NCI-H774 (cell line): ENCODE measurements at regions not wholly inside any gene's neighbourhood (a gene's known extent, or its start where the extent isn't known, plus 50 kb on each side); places are given as distances from the start of the nearest gene placed in this dataset.
A peak's percentile ranks its signal among the peaks of the same experiment; 100 is the strongest.

Experiments
- DNase-seq: peaks from one replicate; lab custom pipeline; 2025; lab: John Stamatoyannopoulos, UW

GRCh38 chr15:70473581-70474370 lies 289.6 kb downstream of the UACA start:
- no peak for DNase-seq

GRCh38 chr15:70471517-70471916 lies 291.8 kb downstream of the UACA start:
- DNase-seq: no peak

GRCh38 chr15:70470556-70471191 lies 292.7 kb downstream of the UACA start:
- no peak for DNase-seq

GRCh38 chr15:70469651-70470555 lies 293.5 kb downstream of the UACA start:
- DNase-seq: no peak

- DNase-seq: no peak
Measured at GRCh38 chr15:70469182-70469581, 294.2 kb downstream of the UACA start.

- DNase-seq: peak; percentile 66
Measured at GRCh38 chr15:70466895-70467529, 296.3 kb downstream of the UACA start.

GRCh38 chr15:70466305-70466704 lies 297.1 kb downstream of the UACA start:
- DNase-seq: peak; percentile 40

- DNase-seq: no peak
Measured at GRCh38 chr15:70465812-70466211, 297.5 kb downstream of the UACA start.

GRCh38 chr15:70463453-70463834 lies 299.9 kb downstream of the UACA start:
- no peak for DNase-seq

GRCh38 chr15:70461992-70462391 lies 301.4 kb downstream of the UACA start:
- no peak for DNase-seq

- no peak for DNase-seq
Measured at GRCh38 chr15:70461017-70461416, 302.3 kb downstream of the UACA start.

GRCh38 chr15:70459312-70459711 lies 304.0 kb downstream of the UACA start:
- no peak for DNase-seq

- no peak for DNase-seq
Measured at GRCh38 chr15:70453766-70454165, 309.6 kb downstream of the UACA start.

- no peak for DNase-seq
Measured at GRCh38 chr15:70453238-70453637, 310.1 kb downstream of the UACA start.

GRCh38 chr15:70451821-70452653 lies 311.3 kb downstream of the UACA start:
- peak; percentile 15 for DNase-seq

- DNase-seq: no peak
Measured at GRCh38 chr15:70450142-70450443, 313.3 kb downstream of the UACA start.

GRCh38 chr15:70449311-70450141 lies 313.8 kb downstream of the UACA start:
- no peak for DNase-seq

- no peak for DNase-seq
Measured at GRCh38 chr15:70447928-70448698, 315.2 kb downstream of the UACA start.

- DNase-seq: no peak
Measured at GRCh38 chr15:70447521-70447920, 315.8 kb downstream of the UACA start.

- no peak for DNase-seq
Measured at GRCh38 chr15:70447081-70447480, 316.3 kb downstream of the UACA start.
